22Rv1 (cell line): ENCODE measurements at regions not wholly inside any gene's neighbourhood (a gene's known extent, or its start where the extent isn't known, plus 50 kb on each side); places are given as distances from the start of the nearest gene placed in this dataset.

Experiments
- H3K27ac ChIP-seq: fragments of 450-650 bp; 2 replicates; pipeline ENCODE4 v1.5.1; 2017
- ZFX ChIP-seq: fragments of 450-650 bp; IDR thresholded peaks from 2 replicates; pipeline ENCODE4 v1.6.1; 2017; ENCODE audit warnings: antibody characterized with exemption, borderline replicate concordance
- TF ChIP-seq, protein P1 (sequence below): fragments of 450-650 bp; IDR thresholded peaks from 2 replicates; pipeline ENCODE4 v1.5.1; 2017; ENCODE audit warnings: mild to moderate bottlenecking

GRCh38 chr20:17059465-17059864, 167.4 kb upstream of the PCSK2 start:
- no peak for TF ChIP-seq ZFX
- TF ChIP-seq, protein P1, sequence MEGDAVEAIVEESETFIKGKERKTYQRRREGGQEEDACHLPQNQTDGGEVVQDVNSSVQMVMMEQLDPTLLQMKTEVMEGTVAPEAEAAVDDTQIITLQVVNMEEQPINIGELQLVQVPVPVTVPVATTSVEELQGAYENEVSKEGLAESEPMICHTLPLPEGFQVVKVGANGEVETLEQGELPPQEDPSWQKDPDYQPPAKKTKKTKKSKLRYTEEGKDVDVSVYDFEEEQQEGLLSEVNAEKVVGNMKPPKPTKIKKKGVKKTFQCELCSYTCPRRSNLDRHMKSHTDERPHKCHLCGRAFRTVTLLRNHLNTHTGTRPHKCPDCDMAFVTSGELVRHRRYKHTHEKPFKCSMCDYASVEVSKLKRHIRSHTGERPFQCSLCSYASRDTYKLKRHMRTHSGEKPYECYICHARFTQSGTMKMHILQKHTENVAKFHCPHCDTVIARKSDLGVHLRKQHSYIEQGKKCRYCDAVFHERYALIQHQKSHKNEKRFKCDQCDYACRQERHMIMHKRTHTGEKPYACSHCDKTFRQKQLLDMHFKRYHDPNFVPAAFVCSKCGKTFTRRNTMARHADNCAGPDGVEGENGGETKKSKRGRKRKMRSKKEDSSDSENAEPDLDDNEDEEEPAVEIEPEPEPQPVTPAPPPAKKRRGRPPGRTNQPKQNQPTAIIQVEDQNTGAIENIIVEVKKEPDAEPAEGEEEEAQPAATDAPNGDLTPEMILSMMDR = no peak
- H3K27ac ChIP-seq = no peak overlapping the region

- H3K27ac ChIP-seq = no peak overlapping the region
- TF ChIP-seq, protein P1 = no peak
- no peak for TF ChIP-seq ZFX
Measured at GRCh38 chr20:17061715-17062114, 165.1 kb upstream of the PCSK2 start.

GRCh38 chr20:17062712-17063111, 164.1 kb upstream of the PCSK2 start:
- H3K27ac ChIP-seq = no peak overlapping the region
- TF ChIP-seq ZFX = no peak
- TF ChIP-seq, protein P1 = no peak

DNA sequence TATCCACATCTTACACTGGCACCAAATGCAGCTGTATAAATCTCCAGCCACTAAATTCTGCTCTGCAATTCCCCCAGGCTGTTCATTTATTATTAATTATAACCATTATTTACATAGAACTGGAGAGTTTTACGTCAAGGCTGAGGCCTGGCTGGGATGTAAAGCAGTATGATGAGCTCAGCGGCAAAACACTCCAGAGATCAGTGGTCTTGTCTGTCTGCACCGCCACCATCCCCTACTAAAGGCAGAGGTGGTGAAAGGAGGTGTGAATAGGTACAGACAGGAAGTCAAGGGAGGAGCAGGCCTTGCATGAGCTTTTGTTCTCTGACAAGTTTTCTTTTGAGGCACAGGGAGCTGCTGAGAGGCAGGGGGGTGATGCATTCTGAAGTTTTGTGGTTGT, 159.9 kb upstream of the PCSK2 start:
- TF ChIP-seq, protein P1 = no peak
- H3K27ac ChIP-seq = no peak overlapping the region

DNA sequence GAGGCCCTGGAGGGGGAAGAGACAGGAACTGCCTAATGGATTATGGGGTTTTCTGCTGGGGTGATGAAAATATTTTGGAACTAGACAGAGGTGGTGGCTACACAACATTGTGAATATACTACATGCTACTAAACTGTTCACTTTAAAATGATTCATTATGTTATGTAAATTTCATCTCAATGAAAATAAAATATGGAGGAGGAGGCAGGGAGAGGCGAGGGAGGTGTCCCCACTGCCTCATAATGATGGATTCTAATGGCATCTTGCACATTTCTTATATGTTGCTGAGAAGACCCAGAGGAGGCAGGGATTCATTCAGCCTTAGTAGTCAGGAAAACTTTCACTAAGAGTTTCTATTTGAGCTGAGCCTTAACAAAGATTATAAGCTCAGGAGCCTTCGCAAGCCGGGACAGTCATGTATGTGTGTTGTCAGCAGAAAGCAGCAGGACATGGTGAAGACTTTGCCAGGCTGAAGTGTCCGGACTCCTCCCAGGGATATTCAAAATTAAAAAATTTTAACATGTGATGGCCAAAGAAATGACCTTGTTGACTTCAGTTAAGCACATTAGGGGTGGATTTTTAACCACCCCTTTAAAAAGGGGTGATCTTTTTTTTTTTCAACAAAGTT, 158.6 kb upstream of the PCSK2 start:
- H3K27ac ChIP-seq = no peak overlapping the region
- TF ChIP-seq ZFX = no peak
- TF ChIP-seq, protein P1 = no peak

- TF ChIP-seq, protein P1 = no peak
- no peak for TF ChIP-seq ZFX
- H3K27ac ChIP-seq = no peak overlapping the region
Measured at GRCh38 chr20:17077030-17077429, 149.8 kb upstream of the PCSK2 start.

DNA sequence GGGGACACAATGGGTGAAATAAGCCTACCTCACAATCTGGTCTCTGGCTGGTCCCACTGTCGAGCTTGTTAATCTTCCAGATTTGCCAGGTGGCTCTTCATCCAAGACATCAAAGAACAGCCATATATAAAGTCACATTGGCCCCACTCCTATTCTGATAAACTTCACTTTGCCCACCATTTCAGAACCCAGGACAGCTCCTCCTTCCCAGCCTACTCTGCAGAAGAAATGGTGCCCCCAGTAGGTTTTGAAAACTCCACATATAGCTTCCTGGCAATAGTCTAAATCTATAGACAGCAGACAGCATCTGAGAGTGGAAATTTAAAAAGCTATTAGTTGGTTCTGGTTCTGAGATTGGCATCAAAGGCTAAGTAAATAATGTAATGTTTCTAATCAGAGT, 143.1 kb upstream of the PCSK2 start:
- TF ChIP-seq, protein P1 = no peak
- no peak for TF ChIP-seq ZFX
- no peak overlapping the region for H3K27ac ChIP-seq
